Keratinocyte (primary cell): ENCODE measurements at regions not wholly inside any gene's neighbourhood (a gene's known extent, or its start where the extent isn't known, plus 50 kb on each side); places are given as distances from the start of the nearest gene placed in this dataset.

Experiments used
- DNase-seq: peaks from one replicate; pipeline ENCODE4 v3.0.0-alpha.2; 2011; ENCODE audit warnings: low read depth, missing footprints, low spot score
- FAIRE-seq: peaks from 2 replicates; lab custom pipeline; 2011; peaks lifted over from hg19 to GRCh38; lab: Jason Lieb, UNC
- H2AFZ ChIP-seq: 2 replicates; pipeline ENCODE4 v1.6.0; 2012; ENCODE audit warnings: low read length, control low read depth, inconsistent platforms; ENCODE audit not compliant: control insufficient read depth
- H3K27ac ChIP-seq: 2 replicates; pipeline ENCODE4 v1.5.1; 2011; ENCODE audit warnings: low read length; ENCODE audit not compliant: control insufficient read depth, insufficient read depth
- H3K27me3 ChIP-seq: 3 replicates; pipeline ENCODE4 v1.6.0; 2011; ENCODE audit warnings: low read length; ENCODE audit not compliant: control insufficient read depth, insufficient read depth; ENCODE audit errors: extremely low read depth
- H3K36me3 ChIP-seq, 2 experiments: 2 replicates in 1 of 2; 3 replicates in 1 of 2; pipeline ENCODE4 v1.5.1; 2011; ENCODE audit warnings: low read length in 2 of 2, mild to moderate bottlenecking in 1 of 2; ENCODE audit not compliant: control insufficient read depth in 2 of 2, insufficient read depth in 2 of 2; ENCODE audit errors: extremely low read depth in 1 of 2
- H3K4me1 ChIP-seq: 3 replicates; pipeline ENCODE4 v1.5.1; 2011; ENCODE audit warnings: low read length; ENCODE audit not compliant: control insufficient read depth, insufficient read depth; ENCODE audit errors: extremely low read depth
- H3K4me2 ChIP-seq: 3 replicates; pipeline ENCODE4 v1.6.0; 2011; ENCODE audit warnings: low read depth, low read length; ENCODE audit not compliant: control insufficient read depth, insufficient read depth; ENCODE audit errors: extremely low read depth
- H3K4me3 ChIP-seq, 3 experiments: fragments of 200-600 bp in 1 of 3; sonication (generic) in 1 of 3; 2 replicates in 2 of 3; 3 replicates in 1 of 3; pipeline ENCODE4 v1.5.1; 2011 to 2016; ENCODE audit warnings: low read length in 3 of 3, mild to moderate bottlenecking in 3 of 3, control low read depth in 2 of 3, inconsistent platforms in 1 of 3, low read depth in 1 of 3, mixed read lengths in 1 of 3, mixed run types in 1 of 3, moderate library complexity in 1 of 3; ENCODE audit not compliant: control insufficient read depth in 2 of 3, insufficient read depth in 2 of 3; ENCODE audit errors: extremely low read depth in 1 of 3
- H3K79me2 ChIP-seq: 2 replicates; pipeline ENCODE4 v1.6.0; 2012; ENCODE audit warnings: low read length; ENCODE audit not compliant: control insufficient read depth, insufficient read depth
- H3K9ac ChIP-seq: 3 replicates; pipeline ENCODE4 v1.6.0; 2011; ENCODE audit warnings: low read length; ENCODE audit not compliant: control insufficient read depth, insufficient read depth; ENCODE audit errors: extremely low read depth
- H3K9me1 ChIP-seq: 3 replicates; pipeline ENCODE4 v1.6.0; 2011; ENCODE audit warnings: low read length; ENCODE audit not compliant: control insufficient read depth, insufficient read depth; ENCODE audit errors: extremely low read depth
- H3K9me3 ChIP-seq: 2 replicates; pipeline ENCODE4 v1.5.1; 2012; ENCODE audit warnings: low read depth, low read length; ENCODE audit not compliant: control insufficient read depth
- H4K20me1 ChIP-seq: 3 replicates; pipeline ENCODE4 v1.6.0; 2011; ENCODE audit warnings: low read length; ENCODE audit not compliant: control insufficient read depth, insufficient read depth; ENCODE audit errors: extremely low read depth
- CTCF ChIP-seq, 3 experiments: IDR thresholded peaks in 1 of 3; conservative IDR thresholded peaks in 1 of 3; optimal IDR thresholded peaks in 1 of 3; 2 replicates in 2 of 3; 3 replicates in 1 of 3; pipeline versions ENCODE3 to v1.5.1; 2011; ENCODE audit warnings: low read length in 3 of 3, mild to moderate bottlenecking in 3 of 3, moderate library complexity in 2 of 3, control low read depth in 1 of 3, inconsistent platforms in 1 of 3; ENCODE audit not compliant: insufficient read depth in 2 of 3; ENCODE audit errors: extremely low read depth in 1 of 3
- EZH2 ChIP-seq: IDR thresholded peaks from one replicate; pipeline ENCODE4 v1.6.1; 2012; ENCODE audit warnings: inconsistent platforms, mild to moderate bottlenecking, low read length, moderate library complexity
- dilution Hi-C: fragments of 300-500 bp; cut with MboI; formaldehyde crosslinking; loops from one replicate; pipeline ENCODE4 v1.7.0; 2020; ENCODE audit warnings: low sequenced_read_pairs; ENCODE audit not compliant: extremely low pct_ligation_motif_present

- FAIRE-seq (no peak), DNase-seq (no peak)
- H3K36me3 ChIP-seq: no peaks in the 10 kb centered on the region
- H2AFZ ChIP-seq: no peak overlapping the region
- H4K20me1 ChIP-seq: no peaks in the 10 kb centered on the region
- no peaks in the 10 kb centered on the region for H3K4me1 ChIP-seq
- dilution Hi-C loops: no loop called here
- H3K27ac ChIP-seq: no peak overlapping the region
- H3K9ac ChIP-seq: no peak overlapping the region
- H3K9me3 ChIP-seq: no peaks in the 10 kb centered on the region
- H3K27me3 ChIP-seq: no peaks in the 10 kb centered on the region
- no peak for TF ChIP-seq EZH2
- TF ChIP-seq CTCF (optimal IDR thresholded peaks at IDR 0.05 in 1 of 3, IDR thresholded peaks at IDR 0.05 in 1 of 3, conservative IDR thresholded peaks at IDR 0.05 in 1 of 3; ENCODE audit: extremely low read depth in 1 of 3, insufficient read depth in 2 of 3, low read length in 3 of 3): no peak
- no peaks in the 10 kb centered on the region for H3K79me2 ChIP-seq
- no peak overlapping the region for H3K4me2 ChIP-seq
- no peak overlapping the region for H3K4me3 ChIP-seq
- H3K9me1 ChIP-seq: no peaks in the 10 kb centered on the region
These were observed 1193.6 kb downstream of the UQCRFS1 start for GRCh38 chr19:28019371-28019770.

- no peaks in the 10 kb centered on the region for H3K9me1 ChIP-seq
- DNase-seq (no peak), FAIRE-seq (no peak)
- no peaks in the 10 kb centered on the region for H4K20me1 ChIP-seq
- no peak overlapping the region for H3K9ac ChIP-seq
- H3K36me3 ChIP-seq: no peaks in the 10 kb centered on the region
- no peaks in the 10 kb centered on the region for H3K27me3 ChIP-seq
- dilution Hi-C loops: no loop called here
- H3K4me2 ChIP-seq: no peak overlapping the region
- H3K4me1 ChIP-seq: no peaks in the 10 kb centered on the region
- no peaks in the 10 kb centered on the region for H3K9me3 ChIP-seq
- H3K4me3 ChIP-seq: no peak overlapping the region
- no peak overlapping the region for H2AFZ ChIP-seq
- H3K27ac ChIP-seq: no peak overlapping the region
- no peak for TF ChIP-seq EZH2
- no peak for TF ChIP-seq CTCF (optimal IDR thresholded peaks at IDR 0.05 in 1 of 3, IDR thresholded peaks at IDR 0.05 in 1 of 3, conservative IDR thresholded peaks at IDR 0.05 in 1 of 3; ENCODE audit: extremely low read depth in 1 of 3, insufficient read depth in 2 of 3, low read length in 3 of 3)
- no peaks in the 10 kb centered on the region for H3K79me2 ChIP-seq
These were observed 1194.5 kb downstream of the UQCRFS1 start for GRCh38 chr19:28018499-28018898.
